ENCODE measurements at regions not wholly inside any gene's neighbourhood (a gene's known extent, or its start where the extent isn't known, plus 50 kb on each side); places are given as distances from the start of the nearest gene placed in this dataset.

DNA sequence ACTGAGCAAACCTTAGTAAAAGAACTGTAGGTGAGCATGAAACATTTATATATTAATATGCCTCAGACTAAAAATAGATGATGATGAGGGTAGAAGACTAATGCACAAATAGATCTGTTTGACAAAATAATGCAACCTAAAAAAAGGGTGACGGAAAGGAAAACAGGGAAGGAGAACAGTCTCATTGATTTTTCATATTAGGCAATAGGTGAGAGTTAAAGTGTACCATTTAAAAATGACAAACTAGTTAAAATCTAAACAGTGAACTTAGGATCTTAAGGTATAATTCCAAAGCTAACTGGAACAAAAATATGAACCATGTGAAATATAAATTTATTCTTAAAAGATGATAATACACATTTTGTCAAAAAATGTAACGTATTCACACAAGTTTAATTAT, 1347.6 kb downstream of the SI start:
- Mint-ChIP-seq H3K4me1 (no peaks in the 10 kb centered on the region), H3K27me3 (no peaks in the 10 kb centered on the region), H3K9me3 (ENCODE audit: insufficient read depth) (no peaks in the 10 kb centered on the region), H3K4me3 (no peak overlapping the region), H3K27ac (no peak overlapping the region)
- ATAC-seq (ENCODE audit: low read depth) (no peak), DNase-seq (no peak)
- H3K9ac ChIP-seq (ENCODE audit: low read length), result no peak overlapping the region
- H4K20me1 ChIP-seq (ENCODE audit: control insufficient read depth, insufficient read depth, low read length, poor library complexity, severe bottlenecking), result no peaks in the 10 kb centered on the region
- no peaks in the 10 kb centered on the region for H3K9me3 ChIP-seq (ENCODE audit: control extremely low read depth in 1 of 3, control insufficient read depth in 2 of 3, insufficient read depth in 1 of 3, low read length in 2 of 3)
- TF ChIP-seq, protein P1, sequence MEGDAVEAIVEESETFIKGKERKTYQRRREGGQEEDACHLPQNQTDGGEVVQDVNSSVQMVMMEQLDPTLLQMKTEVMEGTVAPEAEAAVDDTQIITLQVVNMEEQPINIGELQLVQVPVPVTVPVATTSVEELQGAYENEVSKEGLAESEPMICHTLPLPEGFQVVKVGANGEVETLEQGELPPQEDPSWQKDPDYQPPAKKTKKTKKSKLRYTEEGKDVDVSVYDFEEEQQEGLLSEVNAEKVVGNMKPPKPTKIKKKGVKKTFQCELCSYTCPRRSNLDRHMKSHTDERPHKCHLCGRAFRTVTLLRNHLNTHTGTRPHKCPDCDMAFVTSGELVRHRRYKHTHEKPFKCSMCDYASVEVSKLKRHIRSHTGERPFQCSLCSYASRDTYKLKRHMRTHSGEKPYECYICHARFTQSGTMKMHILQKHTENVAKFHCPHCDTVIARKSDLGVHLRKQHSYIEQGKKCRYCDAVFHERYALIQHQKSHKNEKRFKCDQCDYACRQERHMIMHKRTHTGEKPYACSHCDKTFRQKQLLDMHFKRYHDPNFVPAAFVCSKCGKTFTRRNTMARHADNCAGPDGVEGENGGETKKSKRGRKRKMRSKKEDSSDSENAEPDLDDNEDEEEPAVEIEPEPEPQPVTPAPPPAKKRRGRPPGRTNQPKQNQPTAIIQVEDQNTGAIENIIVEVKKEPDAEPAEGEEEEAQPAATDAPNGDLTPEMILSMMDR (IDR thresholded peaks at IDR 0.05), result no peak
- H3K4me2 ChIP-seq (replicated peaks; ENCODE audit: low read depth, low read length, poor library complexity, severe bottlenecking), result no peak overlapping the region
- no peaks in the 10 kb centered on the region for H3K27me3 ChIP-seq (replicated peaks in 1 of 4; ENCODE audit: control extremely low read depth in 1 of 4, control insufficient read depth in 3 of 4, insufficient read depth in 4 of 4, low read length in 3 of 4)
- H3K4me1 ChIP-seq (ENCODE audit: control insufficient read depth in 2 of 2, insufficient read depth in 2 of 2, low read length in 2 of 2), result no peaks in the 10 kb centered on the region
- no peak overlapping the region for H3K4me3 ChIP-seq (ENCODE audit: control extremely low read depth in 1 of 5, extremely low read depth in 1 of 5, insufficient read depth in 1 of 5, low read depth in 2 of 5, low read length in 4 of 5)
- POLR2A ChIA-PET, result no interaction called here
- intact Hi-C loops (cut with micrococcal nuclease), result no loop called here
- H2AFZ ChIP-seq (ENCODE audit: insufficient read depth, low read depth, low read length, poor library complexity, severe bottlenecking), result no peak overlapping the region
- CTCF ChIA-PET, result no interaction called here
- WGBS (ENCODE audit: insufficient coverage), result no CpG with 5 or more reads among the region's 2 CpGs
- no peaks in the 10 kb centered on the region for H3K79me2 ChIP-seq (ENCODE audit: control insufficient read depth, insufficient read depth, low read length)
- no peaks in the 10 kb centered on the region for H3K36me3 ChIP-seq (replicated peaks in 1 of 2; ENCODE audit: control extremely low read depth in 1 of 2, control insufficient read depth in 1 of 2, extremely low read depth in 1 of 2, insufficient read depth in 2 of 2, low read length in 1 of 2)
- H3K27ac ChIP-seq (ENCODE audit: low read length in 2 of 2), result no peak overlapping the region

DNA sequence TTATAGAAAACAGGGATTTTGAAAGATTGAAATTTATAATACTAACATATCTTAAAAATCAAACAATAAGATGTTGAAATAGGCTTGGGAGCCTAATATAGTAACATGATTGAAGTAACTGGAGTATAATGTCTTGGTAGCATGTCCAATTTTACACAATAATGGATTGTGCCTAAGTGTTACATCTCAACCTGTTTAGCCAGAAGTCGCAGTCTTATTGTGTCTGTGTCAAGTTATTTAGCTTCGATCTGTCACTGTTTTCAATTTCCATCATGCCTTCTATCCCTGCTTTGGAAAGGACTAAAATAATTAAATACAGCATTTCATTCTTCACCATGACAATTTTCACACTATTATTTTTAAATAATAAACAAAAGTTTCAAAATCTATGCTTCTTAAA, 1352.2 kb downstream of the SI start:
- Mint-ChIP-seq H3K27me3 (no peaks in the 10 kb centered on the region), H3K27ac (no peak overlapping the region), H3K4me1 (no peaks in the 10 kb centered on the region), H3K4me3 (no peak overlapping the region), H3K9me3 (ENCODE audit: insufficient read depth) (no peaks in the 10 kb centered on the region)
- Histone ChIP-seq H3K4me1 (ENCODE audit: control insufficient read depth in 2 of 2, insufficient read depth in 2 of 2, low read length in 2 of 2) (no peaks in the 10 kb centered on the region), H3K9me3 (ENCODE audit: control extremely low read depth in 1 of 3, control insufficient read depth in 2 of 3, insufficient read depth in 1 of 3, low read length in 2 of 3) (peaks cover 0 to 8% (median 3%) of the 10 kb centered on the region in 3 donors), H4K20me1 (ENCODE audit: control insufficient read depth, insufficient read depth, low read length, poor library complexity, severe bottlenecking) (no peaks in the 10 kb centered on the region), H3K27ac (ENCODE audit: low read length in 2 of 2) (no peak overlapping the region), H3K4me3 (ENCODE audit: control extremely low read depth in 1 of 5, extremely low read depth in 1 of 5, insufficient read depth in 1 of 5, low read depth in 2 of 5, low read length in 4 of 5) (no peak overlapping the region), H3K79me2 (ENCODE audit: control insufficient read depth, insufficient read depth, low read length) (no peaks in the 10 kb centered on the region), H2AFZ (ENCODE audit: insufficient read depth, low read depth, low read length, poor library complexity, severe bottlenecking) (no peak overlapping the region), H3K27me3 (replicated peaks in 1 of 4; ENCODE audit: control extremely low read depth in 1 of 4, control insufficient read depth in 3 of 4, insufficient read depth in 4 of 4, low read length in 3 of 4) (no peaks in the 10 kb centered on the region), H3K9ac (ENCODE audit: low read length) (no peak overlapping the region), H3K36me3 (replicated peaks in 1 of 2; ENCODE audit: control extremely low read depth in 1 of 2, control insufficient read depth in 1 of 2, extremely low read depth in 1 of 2, insufficient read depth in 2 of 2, low read length in 1 of 2) (no peaks in the 10 kb centered on the region), H3K4me2 (replicated peaks; ENCODE audit: low read depth, low read length, poor library complexity, severe bottlenecking) (no peak overlapping the region)
- DNase-seq (no peak), ATAC-seq (ENCODE audit: low read depth) (no peak)
- ChIA-PET CTCF (no interaction called here), POLR2A (no interaction called here)
- intact Hi-C loops (cut with micrococcal nuclease), result no loop called here
- no CpG with 5 or more reads among the region's 2 CpGs for WGBS (ENCODE audit: insufficient coverage)
- TF ChIP-seq, protein P1 (IDR thresholded peaks at IDR 0.05), result no peak
- no peak for TF ChIP-seq EZH2 (IDR thresholded peaks at IDR 0.05; ENCODE audit: borderline replicate concordance, insufficient read depth, low read depth, low read length, poor library complexity, severe bottlenecking)

All from B cell (primary cell).